Neutrophil (primary cell): ENCODE measurements at regions not wholly inside any gene's neighbourhood (a gene's known extent, or its start where the extent isn't known, plus 50 kb on each side); places are given as distances from the start of the nearest gene placed in this dataset.

Experiments
- H3K27ac ChIP-seq: fragments of 200-600 bp; sonication (generic); 2 replicates; pipeline ENCODE4 v1.5.1; 2016; ENCODE audit warnings: mild to moderate bottlenecking, moderate library complexity
- H3K27me3 ChIP-seq: fragments of 200-600 bp; sonication (generic); 2 replicates; pipeline ENCODE4 v1.6.0; 2016; ENCODE audit warnings: mild to moderate bottlenecking
- H3K36me3 ChIP-seq: fragments of 200-600 bp; sonication (generic); 2 replicates; pipeline ENCODE4 v1.5.1; 2017
- H3K4me1 ChIP-seq, 2 experiments: fragments of 200-600 bp in 1 of 2; sonication (generic) in 1 of 2; 1 replicate in 1 of 2; 2 replicates in 1 of 2; pipeline versions ENCODE4 v1.5.1 to v1.6.1; 2013 to 2016; ENCODE audit warnings: low read depth in 1 of 2, low read length in 1 of 2, mild to moderate bottlenecking in 1 of 2, moderate library complexity in 1 of 2; ENCODE audit not compliant: control insufficient read depth in 1 of 2, insufficient read depth in 1 of 2
- H3K4me3 ChIP-seq, 2 experiments: fragments of 200-600 bp in 1 of 2; sonication (generic) in 1 of 2; 1 replicate in 1 of 2; 2 replicates in 1 of 2; pipeline ENCODE4 v1.5.1; 2013 to 2016; ENCODE audit warnings: low read depth in 1 of 2, low read length in 1 of 2, mild to moderate bottlenecking in 1 of 2, moderate library complexity in 1 of 2
- H3K9me3 ChIP-seq: fragments of 200-600 bp; sonication (generic); 2 replicates; pipeline ENCODE4 v1.5.1; 2016
- CTCF ChIP-seq: fragments of 200-600 bp; sonication (generic); IDR thresholded peaks from 2 replicates; pipeline ENCODE4 v1.5.1; 2016; ENCODE audit warnings: antibody characterized with exemption

DNA sequence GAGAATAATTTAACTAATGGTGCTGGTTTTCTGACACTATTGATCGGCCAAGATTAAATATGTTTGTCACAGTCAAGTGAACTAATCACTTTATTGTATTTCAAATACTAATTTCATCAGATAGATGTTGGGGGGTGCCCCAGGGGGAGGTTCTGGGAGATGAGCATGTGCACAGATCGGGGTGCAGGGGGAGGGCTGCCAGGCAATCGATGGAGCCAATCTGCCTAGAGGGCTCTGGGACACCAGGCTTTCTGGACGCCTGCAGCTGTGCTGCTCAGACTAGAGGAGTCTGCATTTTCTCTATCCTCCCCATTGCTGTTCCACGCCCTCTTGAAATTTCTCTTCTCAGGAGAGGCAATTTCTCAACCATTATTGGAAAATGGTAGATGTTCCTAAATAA is 100.0 kb upstream of the ALDH1B1 start:
- Histone ChIP-seq H3K27ac (no peak overlapping the region), H3K4me3 (no peak overlapping the region), H3K36me3 (no peaks in the 10 kb centered on the region), H3K27me3 (no peaks in the 10 kb centered on the region), H3K4me1 (no peaks in the 10 kb centered on the region), H3K9me3 (no peaks in the 10 kb centered on the region)
- no peak for TF ChIP-seq CTCF

DNA sequence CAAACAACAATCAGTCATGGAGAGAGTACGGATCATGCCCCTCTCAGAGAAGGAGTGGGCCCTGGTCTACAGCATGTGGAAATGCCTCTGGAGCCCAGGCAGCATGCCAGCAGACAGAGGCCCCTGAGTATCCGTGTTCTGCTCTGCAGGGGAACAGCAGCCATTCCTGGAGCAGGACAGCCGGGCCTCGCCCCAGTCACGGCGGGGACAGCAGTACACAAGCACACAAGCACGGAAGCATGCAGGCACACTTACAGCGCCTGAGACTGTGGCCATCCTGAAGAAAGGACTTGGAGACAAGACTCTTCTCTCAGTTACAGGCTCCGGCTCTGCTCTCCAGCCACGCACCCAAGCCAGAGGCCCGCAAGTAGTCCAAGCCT is 102.6 kb upstream of the ALDH1B1 start:
- Histone ChIP-seq H3K27ac (no peak overlapping the region), H3K4me1 (no peaks in the 10 kb centered on the region), H3K9me3 (no peaks in the 10 kb centered on the region), H3K36me3 (no peaks in the 10 kb centered on the region), H3K4me3 (no peak overlapping the region), H3K27me3 (no peaks in the 10 kb centered on the region)
- TF ChIP-seq CTCF: no peak

DNA sequence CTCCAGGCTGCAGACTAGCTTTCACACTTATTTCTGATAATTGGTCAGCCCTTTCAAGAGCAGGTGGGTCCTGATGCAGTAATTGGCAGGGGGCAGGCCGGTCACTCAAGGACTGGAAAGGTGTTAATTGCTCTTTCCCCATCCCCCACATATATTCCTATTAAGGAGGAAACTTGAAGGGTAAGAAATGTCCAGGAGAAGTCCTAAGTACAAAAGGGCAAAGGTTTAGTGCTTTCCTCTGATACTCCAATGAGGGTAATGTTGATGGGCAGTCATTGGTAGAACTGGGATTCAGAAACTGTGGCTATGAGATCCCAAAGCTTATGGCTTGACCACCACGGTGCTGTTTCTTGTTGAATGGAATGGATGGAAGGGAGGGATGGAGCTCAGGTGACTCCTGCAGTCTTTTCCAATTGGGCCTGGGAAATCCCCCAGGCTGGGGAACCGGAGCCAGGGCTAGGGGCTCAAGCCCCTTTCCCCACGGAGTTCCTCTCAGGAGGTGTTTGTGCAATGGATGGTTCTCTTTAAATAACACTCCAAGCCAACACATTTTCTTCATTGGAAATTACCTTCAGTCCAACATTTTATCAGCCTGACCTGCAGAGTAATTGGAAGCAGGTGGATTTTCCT is 103.2 kb upstream of the ALDH1B1 start:
- Histone ChIP-seq H3K4me1 (no peaks in the 10 kb centered on the region), H3K27ac (no peak overlapping the region), H3K9me3 (no peaks in the 10 kb centered on the region), H3K4me3 (no peak overlapping the region), H3K27me3 (no peaks in the 10 kb centered on the region), H3K36me3 (no peaks in the 10 kb centered on the region)
- no peak for TF ChIP-seq CTCF

DNA sequence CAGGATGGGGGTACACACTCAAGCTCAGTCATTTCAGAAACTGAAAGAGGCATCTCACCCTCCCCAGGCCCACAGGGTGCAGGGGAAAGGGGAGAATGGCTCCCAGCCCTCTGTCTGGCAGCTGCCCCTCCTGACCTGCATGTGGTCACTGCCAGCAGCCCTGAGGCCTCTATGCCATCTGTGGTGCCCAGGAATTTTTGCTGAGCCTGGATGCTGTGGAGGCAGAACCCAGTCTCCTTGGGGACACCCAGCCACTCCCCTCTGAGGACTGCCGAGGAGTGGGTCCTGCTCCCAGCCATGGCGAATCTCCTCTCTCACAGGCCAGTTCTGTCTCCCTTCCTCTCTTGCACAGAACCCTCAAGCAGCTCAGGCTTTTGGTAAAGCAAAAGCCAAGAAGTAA is 104.0 kb upstream of the ALDH1B1 start:
- H3K36me3 ChIP-seq: no peaks in the 10 kb centered on the region
- H3K27ac ChIP-seq: no peak overlapping the region
- no peak overlapping the region for H3K4me3 ChIP-seq
- no peaks in the 10 kb centered on the region for H3K27me3 ChIP-seq
- no peaks in the 10 kb centered on the region for H3K4me1 ChIP-seq
- no peak for TF ChIP-seq CTCF
- no peaks in the 10 kb centered on the region for H3K9me3 ChIP-seq

- Histone ChIP-seq H3K36me3 (no peaks in the 10 kb centered on the region), H3K4me3 (no peak overlapping the region), H3K9me3 (no peaks in the 10 kb centered on the region), H3K27me3 (no peaks in the 10 kb centered on the region), H3K4me1 (no peaks in the 10 kb centered on the region), H3K27ac (no peak overlapping the region)
- TF ChIP-seq CTCF: no peak
These were observed 105.0 kb upstream of the ALDH1B1 start for GRCh38 chr9:38287420-38287985.
